NCI-H526 (cell line): ENCODE measurements at regions not wholly inside any gene's neighbourhood (a gene's known extent, or its start where the extent isn't known, plus 50 kb on each side); places are given as distances from the start of the nearest gene placed in this dataset.
"Not testable (repeated sequence)": the region's sequence is repeated elsewhere in the genome, so short reads cannot be mapped to it uniquely, and the experiment has no call there.

ENCODE experiments used
- DNase-seq, 2 experiments: peaks; one replicate each; lab custom pipeline; 2025; lab: John Stamatoyannopoulos, UW

- peak in 1 of 2 experiments; percentile 18 for DNase-seq
Measured at GRCh38 chr6:10180138-10181074, 234.5 kb downstream of the TFAP2A start.

GRCh38 chr6:10177704-10178103 lies 237.2 kb downstream of the TFAP2A start:
- no peak for DNase-seq

GRCh38 chr6:10175362-10175761 lies 239.5 kb downstream of the TFAP2A start:
- DNase-seq = no peak

- DNase-seq = no peak
Measured at GRCh38 chr6:10174761-10175160, 240.1 kb downstream of the TFAP2A start.

- DNase-seq = no peak
Measured at GRCh38 chr6:10174056-10174455, 240.8 kb downstream of the TFAP2A start.

- DNase-seq = not testable (repeated sequence)
Measured at GRCh38 chr6:10171706-10172105, 243.2 kb downstream of the TFAP2A start.

GRCh38 chr6:10170816-10171215 lies 244.1 kb downstream of the TFAP2A start:
- no peak for DNase-seq

GRCh38 chr6:10166031-10166430 lies 248.8 kb downstream of the TFAP2A start:
- DNase-seq = no peak

GRCh38 chr6:10163203-10163962 lies 251.5 kb downstream of the TFAP2A start:
- peak; percentile 40 to 82 for DNase-seq

- no peak for DNase-seq
Measured at GRCh38 chr6:10156875-10157274, 258.0 kb downstream of the TFAP2A start.

GRCh38 chr6:10154251-10154650 lies 260.6 kb downstream of the TFAP2A start:
- DNase-seq = peak in 1 of 2 experiments; percentile 9

- no peak for DNase-seq
Measured at GRCh38 chr6:10151144-10151915, 263.5 kb downstream of the TFAP2A start.

- DNase-seq = no peak
Measured at GRCh38 chr6:10149603-10150002, 265.3 kb downstream of the TFAP2A start.

GRCh38 chr6:10146715-10147451 lies 268.0 kb downstream of the TFAP2A start:
- DNase-seq = peak; percentile 4 to 49

- DNase-seq = no peak
Measured at GRCh38 chr6:10144772-10145171, 270.1 kb downstream of the TFAP2A start.

- no peak for DNase-seq
Measured at GRCh38 chr6:10141746-10142443, 273.0 kb downstream of the TFAP2A start.

GRCh38 chr6:10140824-10141223 lies 274.1 kb downstream of the TFAP2A start:
- no peak for DNase-seq

GRCh38 chr6:10140136-10140535 lies 274.7 kb downstream of the TFAP2A start:
- no peak for DNase-seq

GRCh38 chr6:10138917-10139316 lies 276.0 kb downstream of the TFAP2A start:
- no peak for DNase-seq

- DNase-seq = no peak
Measured at GRCh38 chr6:10136636-10137035, 278.2 kb downstream of the TFAP2A start.

GRCh38 chr6:10134185-10134584 lies 280.7 kb downstream of the TFAP2A start:
- DNase-seq = not testable (repeated sequence)
